GM12878 (cell line): ENCODE measurements at regions not wholly inside any gene's neighbourhood (a gene's known extent, or its start where the extent isn't known, plus 50 kb on each side); places are given as distances from the start of the nearest gene placed in this dataset.

Experiments
- ATAC-seq: fragments of 200-7000 bp; cut with Tn5 transposase; 3 replicates; pipeline ENCODE4 v1.9.1; 2020; ENCODE audit warnings: mild to moderate bottlenecking, moderate library complexity
- BruUV-seq: library from RNA; stranded (reverse); fragments of 400-500 nt; replicated peaks from 2 replicates; lab custom pipeline; 2021; lab: Mats Ljungman, UMichigan
- CTCF ChIA-PET: fragments of 300-600 bp; sonication (Branson Sonifier 250); formaldehyde crosslinking; extraction: SDS; loops from one replicate; lab custom pipeline; 2021; ENCODE audit warnings: inconsistent platforms; lab: Yijun Ruan, JAX
- POLR2A ChIA-PET: fragments of 350-600 bp; formaldehyde crosslinking; extraction: SDS; loops from one replicate; lab custom pipeline; 2021; ENCODE audit warnings: inconsistent platforms; lab: Charles Lee
- RAD21 ChIA-PET: fragments of 300-600 bp; sonication (Branson Sonifier 250); formaldehyde crosslinking; loops from one replicate; lab custom pipeline; 2023; ENCODE audit warnings: antibody characterized with exemption; ENCODE audit not compliant: unreplicated experiment; lab: Charles Lee
- SMC1A ChIA-PET: fragments of 300-600 bp; sonication (Branson Sonifier 250); formaldehyde crosslinking; loops from one replicate; lab custom pipeline; 2023; ENCODE audit not compliant: unreplicated experiment, uncharacterized antibody; lab: Charles Lee
- DNase-seq: peaks from one replicate; pipeline ENCODE4 v3.0.0-alpha.2; 2011; ENCODE audit warnings: low read depth, low spot score
- FAIRE-seq: peaks from 3 replicates; lab custom pipeline; 2011; peaks lifted over from hg19 to GRCh38; lab: Jason Lieb, UNC
- H2AFZ ChIP-seq: 2 replicates; pipeline ENCODE4 v1.6.0; 2011; ENCODE audit warnings: low read depth, low read length, control low read depth; ENCODE audit not compliant: control insufficient read depth
- H3K27ac ChIP-seq: 2 replicates; pipeline ENCODE4 v1.5.1; 2011; ENCODE audit warnings: control low read depth; ENCODE audit not compliant: control insufficient read depth, insufficient read depth
- H3K27me3 ChIP-seq, 2 experiments: replicated peaks in 1 of 2; 2 replicates each; pipeline versions ENCODE4 v1.6.0 to v1.6.1; 2011; ENCODE audit warnings: low read length in 1 of 2; ENCODE audit not compliant: control insufficient read depth in 2 of 2, insufficient read depth in 2 of 2
- H3K36me3 ChIP-seq, 2 experiments: 2 replicates each; pipeline ENCODE4 v1.5.1; 2011; ENCODE audit warnings: low read length in 1 of 2; ENCODE audit not compliant: control insufficient read depth in 2 of 2, insufficient read depth in 2 of 2
- H3K4me1 ChIP-seq: 2 replicates; pipeline ENCODE4 v1.6.1; 2011; ENCODE audit warnings: mild to moderate bottlenecking, low read length, moderate library complexity, mixed read lengths; ENCODE audit not compliant: control insufficient read depth, insufficient read depth
- H3K4me2 ChIP-seq: 2 replicates; pipeline ENCODE4 v1.6.0; 2011; ENCODE audit warnings: control low read depth; ENCODE audit not compliant: control insufficient read depth, insufficient read depth
- H3K4me3 ChIP-seq: fragments of 200-600 bp; sonication (generic); 2 replicates; pipeline ENCODE4 v1.5.1; 2016
- H3K79me2 ChIP-seq: 2 replicates; pipeline ENCODE4 v1.6.0; 2011; ENCODE audit warnings: low read length; ENCODE audit not compliant: control insufficient read depth, insufficient read depth
- H3K9ac ChIP-seq: 2 replicates; pipeline ENCODE4 v1.8.0; 2011; ENCODE audit warnings: low read length, control low read depth, mixed read lengths; ENCODE audit not compliant: control insufficient read depth, insufficient read depth
- H3K9me3 ChIP-seq: replicated peaks from 3 replicates; pipeline ENCODE4 v1.5.1; 2011; ENCODE audit warnings: mild to moderate bottlenecking, low read length; ENCODE audit not compliant: control insufficient read depth, insufficient read depth
- H4K20me1 ChIP-seq: 2 replicates; pipeline ENCODE4 v1.6.0; 2011; ENCODE audit not compliant: control insufficient read depth, insufficient read depth
- FOXK2 ChIP-seq: fragments of 450-650 bp; IDR thresholded peaks from 2 replicates; pipeline ENCODE4 v1.6.1; 2017; ENCODE audit warnings: mild to moderate bottlenecking, moderate library complexity
- NFXL1 ChIP-seq: fragments of 450-650 bp; IDR thresholded peaks from 2 replicates; pipeline ENCODE4 v1.6.1; 2017; ENCODE audit warnings: antibody characterized with exemption, mild to moderate bottlenecking, borderline replicate concordance
- SUZ12 ChIP-seq: fragments of 200-600 bp; sonication (generic); IDR thresholded peaks from one replicate; pipeline ENCODE4 v1.6.1; 2018; ENCODE audit warnings: antibody characterized with exemption, mild to moderate bottlenecking; ENCODE audit not compliant: unreplicated experiment
- ZNF384 ChIP-seq: IDR thresholded peaks from 2 replicates; pipeline ENCODE4 v1.6.1; 2012; ENCODE audit warnings: low read depth, mild to moderate bottlenecking, low read length, improper control_type of control experiment, borderline replicate concordance
- WGBS: methylation state at CpG from one replicate; pipeline ENCODE4 v1.1.6; 2016; ENCODE audit warnings: low lambda C conversion rate; ENCODE audit not compliant: insufficient replicate concordance, insufficient coverage; ENCODE audit errors: missing lambda C conversion rate; 5-methylcytosine and 5-hydroxymethylcytosine counted together
- in situ Hi-C: fragments of 300-500 bp; cut with MboI; formaldehyde crosslinking; loops from 9 replicates; pipeline ENCODE4 v1.14.3; 2018; ENCODE audit warnings: mixed read lengths
- intact Hi-C: fragments of 100-400 bp; cut with micrococcal nuclease; formaldehyde crosslinking; loops from one replicate; pipeline ENCODE4 v1.14.2; 2022; ENCODE audit not compliant: unreplicated experiment
- TF ChIP-seq, protein P1 (sequence below): fragments of 450-650 bp; IDR thresholded peaks from 2 replicates; pipeline ENCODE4 v1.6.1; 2017; ENCODE audit warnings: mild to moderate bottlenecking, moderate library complexity
- TF ChIP-seq, protein P2 (sequence below): IDR thresholded peaks from 2 replicates; pipeline ENCODE4 v1.6.1; 2012; ENCODE audit warnings: low read depth, low read length, improper control_type of control experiment

DNA sequence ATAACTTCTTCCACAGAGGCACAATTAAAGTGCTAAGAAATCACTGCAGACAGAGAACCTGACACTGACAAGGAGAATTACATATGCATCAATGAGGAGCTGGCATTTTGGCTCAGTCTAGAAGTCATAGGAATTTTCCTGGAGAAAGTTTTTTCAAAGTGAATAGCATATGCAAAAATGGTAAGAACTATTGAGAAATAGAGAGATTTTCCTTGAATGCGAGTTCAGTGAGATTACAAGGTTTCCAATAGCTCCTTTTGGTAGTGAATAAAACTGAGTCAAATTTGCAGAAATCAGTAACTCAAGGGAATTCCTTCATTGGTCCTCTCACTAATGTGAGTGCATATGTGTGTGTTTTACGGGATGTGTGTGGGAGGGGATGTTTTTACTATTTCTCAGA is 557.5 kb downstream of the PPARGC1A start (continued):
- TF ChIP-seq, protein P1, sequence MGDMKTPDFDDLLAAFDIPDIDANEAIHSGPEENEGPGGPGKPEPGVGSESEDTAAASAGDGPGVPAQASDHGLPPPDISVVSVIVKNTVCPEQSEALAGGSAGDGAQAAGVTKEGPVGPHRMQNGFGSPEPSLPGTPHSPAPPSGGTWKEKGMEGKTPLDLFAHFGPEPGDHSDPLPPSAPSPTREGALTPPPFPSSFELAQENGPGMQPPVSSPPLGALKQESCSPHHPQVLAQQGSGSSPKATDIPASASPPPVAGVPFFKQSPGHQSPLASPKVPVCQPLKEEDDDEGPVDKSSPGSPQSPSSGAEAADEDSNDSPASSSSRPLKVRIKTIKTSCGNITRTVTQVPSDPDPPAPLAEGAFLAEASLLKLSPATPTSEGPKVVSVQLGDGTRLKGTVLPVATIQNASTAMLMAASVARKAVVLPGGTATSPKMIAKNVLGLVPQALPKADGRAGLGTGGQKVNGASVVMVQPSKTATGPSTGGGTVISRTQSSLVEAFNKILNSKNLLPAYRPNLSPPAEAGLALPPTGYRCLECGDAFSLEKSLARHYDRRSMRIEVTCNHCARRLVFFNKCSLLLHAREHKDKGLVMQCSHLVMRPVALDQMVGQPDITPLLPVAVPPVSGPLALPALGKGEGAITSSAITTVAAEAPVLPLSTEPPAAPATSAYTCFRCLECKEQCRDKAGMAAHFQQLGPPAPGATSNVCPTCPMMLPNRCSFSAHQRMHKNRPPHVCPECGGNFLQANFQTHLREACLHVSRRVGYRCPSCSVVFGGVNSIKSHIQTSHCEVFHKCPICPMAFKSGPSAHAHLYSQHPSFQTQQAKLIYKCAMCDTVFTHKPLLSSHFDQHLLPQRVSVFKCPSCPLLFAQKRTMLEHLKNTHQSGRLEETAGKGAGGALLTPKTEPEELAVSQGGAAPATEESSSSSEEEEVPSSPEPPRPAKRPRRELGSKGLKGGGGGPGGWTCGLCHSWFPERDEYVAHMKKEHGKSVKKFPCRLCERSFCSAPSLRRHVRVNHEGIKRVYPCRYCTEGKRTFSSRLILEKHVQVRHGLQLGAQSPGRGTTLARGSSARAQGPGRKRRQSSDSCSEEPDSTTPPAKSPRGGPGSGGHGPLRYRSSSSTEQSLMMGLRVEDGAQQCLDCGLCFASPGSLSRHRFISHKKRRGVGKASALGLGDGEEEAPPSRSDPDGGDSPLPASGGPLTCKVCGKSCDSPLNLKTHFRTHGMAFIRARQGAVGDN, result no peak
- TF ChIP-seq FOXK2, result no peak
- TF ChIP-seq, all 136 proteins: peak for 0

DNA sequence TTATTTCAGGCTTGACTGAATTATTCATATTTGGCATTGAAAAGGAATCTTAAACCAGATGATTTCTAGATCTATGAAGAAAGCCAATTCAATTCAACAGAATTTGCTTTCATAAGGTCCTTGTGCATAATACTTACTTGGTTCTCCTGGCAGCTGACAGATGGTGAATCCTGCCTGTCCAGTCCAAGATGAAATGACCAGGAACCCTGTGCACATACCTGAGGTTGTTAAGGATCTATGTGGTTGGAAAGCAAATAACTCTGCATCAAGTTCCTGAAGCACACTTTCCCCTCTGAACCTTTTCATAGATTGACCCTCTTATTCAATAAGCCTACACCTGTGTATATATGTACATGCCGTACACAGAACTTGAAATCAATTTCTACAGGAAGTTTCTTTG is 562.7 kb downstream of the PPARGC1A start:
- Histone ChIP-seq H3K27ac (no peak overlapping the region), H3K79me2 (no peaks in the 10 kb centered on the region), H3K4me3 (no peak overlapping the region), H3K36me3 (no peaks in the 10 kb centered on the region), H3K9ac (no peak overlapping the region), H2AFZ (no peak overlapping the region), H4K20me1 (no peaks in the 10 kb centered on the region), H3K4me1 (no peaks in the 10 kb centered on the region), H3K27me3 (no peaks in the 10 kb centered on the region), H3K9me3 (no peaks in the 10 kb centered on the region), H3K4me2 (no peak overlapping the region)
- ChIA-PET RAD21 (no interaction called here), POLR2A (no interaction called here), CTCF (interaction anchor here (0.6 kb wide), 2 partner anchors 97 to 842 kb away, joined by 3 read pairs; no protein-coding TSS in a partner anchor), SMC1A (interaction anchor here (1.5 kb wide), 1 partner anchor 9 kb away, joined by 3 read pairs; no protein-coding TSS in a partner anchor)
- BruUV-seq, result no TSS peak
- no peak for FAIRE-seq
- in situ Hi-C loops (loop anchor here (25.0 kb wide), 1 partner anchor 1260 kb away; the partner anchor contains the start of gene DHX15), intact Hi-C loops (no loop called here)
- TF ChIP-seq ZNF384, result no peak
- TF ChIP-seq NFXL1, result no peak
- no peak for TF ChIP-seq SUZ12
- TF ChIP-seq, protein P2, sequence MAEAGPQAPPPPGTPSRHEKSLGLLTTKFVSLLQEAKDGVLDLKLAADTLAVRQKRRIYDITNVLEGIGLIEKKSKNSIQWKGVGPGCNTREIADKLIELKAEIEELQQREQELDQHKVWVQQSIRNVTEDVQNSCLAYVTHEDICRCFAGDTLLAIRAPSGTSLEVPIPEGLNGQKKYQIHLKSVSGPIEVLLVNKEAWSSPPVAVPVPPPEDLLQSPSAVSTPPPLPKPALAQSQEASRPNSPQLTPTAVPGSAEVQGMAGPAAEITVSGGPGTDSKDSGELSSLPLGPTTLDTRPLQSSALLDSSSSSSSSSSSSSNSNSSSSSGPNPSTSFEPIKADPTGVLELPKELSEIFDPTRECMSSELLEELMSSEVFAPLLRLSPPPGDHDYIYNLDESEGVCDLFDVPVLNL, result no peak
- no peak for ATAC-seq
- WGBS, result 0% methylated on average over 1 of the region's 1 CpG
- DNase-seq, result no peak
